Stomach smooth muscle (tissue), 2 donors: ENCODE measurements at regions not wholly inside any gene's neighbourhood (a gene's known extent, or its start where the extent isn't known, plus 50 kb on each side); places are given as distances from the start of the nearest gene placed in this dataset.

Experiments
- H3K27ac ChIP-seq: one replicate; pipeline ENCODE4 v1.7.0; 2013; ENCODE audit warnings: mild to moderate bottlenecking, low read length, inconsistent platforms
- H3K27me3 ChIP-seq, 2 donors: one replicate each; pipeline ENCODE4 v1.7.0; 2013; ENCODE audit warnings: low read length in 2 of 2; ENCODE audit not compliant: insufficient read depth in 2 of 2, control insufficient read depth in 1 of 2
- H3K36me3 ChIP-seq, 2 donors: one replicate each; pipeline ENCODE4 v1.7.0; 2013; ENCODE audit warnings: low read length in 2 of 2; ENCODE audit not compliant: control insufficient read depth in 2 of 2, insufficient read depth in 2 of 2
- H3K4me1 ChIP-seq: one replicate; pipeline ENCODE4 v1.7.0; 2013; ENCODE audit warnings: low read length; ENCODE audit not compliant: control insufficient read depth, insufficient read depth
- H3K4me3 ChIP-seq, 2 donors: one replicate each; pipeline ENCODE4 v1.7.0; 2013; ENCODE audit warnings: low read length in 2 of 2
- H3K9ac ChIP-seq, 2 donors: one replicate each; pipeline ENCODE4 v1.7.0; 2013; ENCODE audit warnings: low read length in 2 of 2, mild to moderate bottlenecking in 1 of 2
- H3K9me3 ChIP-seq, 2 donors: one replicate each; pipeline ENCODE4 v1.7.0; 2013; ENCODE audit warnings: low read length in 2 of 2; ENCODE audit not compliant: control insufficient read depth in 2 of 2
- donor health status: healthy.
- donor health status: Pancreatic carcinoma.

GRCh38 chr6:23097566-23097965 is 528.2 kb downstream of the HDGFL1 start:
- H3K9me3 ChIP-seq, result peaks cover 0 to 3% of the 10 kb centered on the region in 2 donors
- no peak overlapping the region for H3K27ac ChIP-seq
- no peak overlapping the region for H3K4me3 ChIP-seq
- no peak overlapping the region for H3K9ac ChIP-seq
- H3K4me1 ChIP-seq, result no peaks in the 10 kb centered on the region
- no peaks in the 10 kb centered on the region for H3K36me3 ChIP-seq
- H3K27me3 ChIP-seq, result no peaks in the 10 kb centered on the region

GRCh38 chr6:23106951-23107350 is 537.6 kb downstream of the HDGFL1 start:
- H3K27ac ChIP-seq, result no peak overlapping the region
- no peak overlapping the region for H3K9ac ChIP-seq
- H3K4me1 ChIP-seq, result no peaks in the 10 kb centered on the region
- H3K36me3 ChIP-seq, result no peaks in the 10 kb centered on the region
- H3K27me3 ChIP-seq, result no peaks in the 10 kb centered on the region
- peaks cover 0 to 2% of the 10 kb centered on the region in 2 donors for H3K9me3 ChIP-seq
- H3K4me3 ChIP-seq, result no peak overlapping the region

GRCh38 chr6:23111984-23112383 is 542.6 kb downstream of the HDGFL1 start:
- H3K36me3 ChIP-seq, result no peaks in the 10 kb centered on the region
- no peak overlapping the region for H3K9ac ChIP-seq
- no peak overlapping the region for H3K27ac ChIP-seq
- peaks cover 2 to 4% of the 10 kb centered on the region in 2 donors for H3K9me3 ChIP-seq
- no peaks in the 10 kb centered on the region for H3K4me1 ChIP-seq
- no peaks in the 10 kb centered on the region for H3K27me3 ChIP-seq
- no peak overlapping the region for H3K4me3 ChIP-seq

DNA sequence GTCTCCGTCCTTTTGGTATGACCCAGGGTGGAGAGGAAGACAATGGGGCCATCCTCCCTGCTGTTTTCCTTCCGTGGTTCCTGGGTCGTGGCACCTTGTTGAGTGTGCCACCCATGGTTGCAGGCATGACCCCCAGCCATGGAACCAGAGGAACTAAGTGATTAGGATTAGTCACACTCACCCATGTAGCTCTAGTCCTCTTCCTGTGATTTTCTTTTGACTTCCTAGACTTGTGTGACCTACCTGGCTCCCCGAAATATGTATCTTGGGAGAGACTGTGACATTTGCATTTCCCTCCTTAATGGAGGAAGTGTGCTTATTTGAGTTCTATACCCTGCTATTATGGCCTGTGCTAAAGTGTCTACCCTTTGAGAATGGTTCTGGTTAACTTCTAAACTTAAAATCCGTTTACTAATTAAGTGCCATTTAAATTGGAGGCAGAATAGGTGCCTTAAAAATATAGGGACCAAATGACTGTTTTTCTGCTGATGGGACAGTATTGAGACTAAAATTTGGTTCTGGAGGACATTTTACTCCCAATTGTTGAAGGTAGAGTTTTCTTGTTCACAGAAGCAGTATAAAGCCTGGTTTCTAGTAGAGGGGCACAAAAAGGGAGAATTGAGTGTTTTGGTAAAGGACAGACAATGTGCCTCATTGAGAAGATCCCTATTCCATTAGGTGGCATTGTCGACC is 545.6 kb downstream of the HDGFL1 start:
- H3K9me3 ChIP-seq, result peaks cover 2 to 4% of the 10 kb centered on the region in 2 donors
- H3K4me3 ChIP-seq, result no peak overlapping the region
- H3K27me3 ChIP-seq, result no peaks in the 10 kb centered on the region
- no peak overlapping the region for H3K27ac ChIP-seq
- no peaks in the 10 kb centered on the region for H3K4me1 ChIP-seq
- H3K36me3 ChIP-seq, result no peaks in the 10 kb centered on the region
- H3K9ac ChIP-seq, result no peak overlapping the region

DNA sequence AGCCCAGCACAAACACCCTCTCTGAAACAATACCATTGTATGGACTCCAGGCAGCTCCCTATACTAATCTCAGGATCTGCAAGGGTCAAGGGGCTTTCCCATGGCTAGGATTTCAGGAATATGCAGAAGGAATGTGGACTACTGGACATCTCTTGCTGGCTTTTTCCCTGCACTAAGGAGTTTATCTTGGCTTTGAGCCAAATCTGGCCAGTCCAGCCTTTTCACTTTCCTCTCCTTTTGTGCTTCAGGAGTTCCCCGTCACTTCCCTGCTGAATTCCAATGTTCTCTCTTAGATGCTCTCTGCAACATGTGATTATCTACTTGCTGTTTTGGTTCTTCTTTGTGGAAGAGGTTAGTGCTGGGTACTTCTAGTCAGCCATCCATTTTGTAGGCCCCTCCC is 568.2 kb downstream of the HDGFL1 start:
- Histone ChIP-seq H3K27ac (no peak overlapping the region), H3K36me3 (no peaks in the 10 kb centered on the region), H3K9me3 (peaks cover 0 to 7% of the 10 kb centered on the region in 2 donors), H3K9ac (no peak overlapping the region), H3K4me1 (no peaks in the 10 kb centered on the region), H3K27me3 (no peaks in the 10 kb centered on the region), H3K4me3 (no peak overlapping the region)

GRCh38 chr6:23140871-23141270 is 571.5 kb downstream of the HDGFL1 start:
- Histone ChIP-seq H3K36me3 (no peaks in the 10 kb centered on the region), H3K9ac (no peak overlapping the region), H3K27me3 (no peaks in the 10 kb centered on the region), H3K27ac (no peak overlapping the region), H3K9me3 (peaks cover 0 to 7% of the 10 kb centered on the region in 2 donors), H3K4me1 (no peaks in the 10 kb centered on the region), H3K4me3 (no peak overlapping the region)

DNA sequence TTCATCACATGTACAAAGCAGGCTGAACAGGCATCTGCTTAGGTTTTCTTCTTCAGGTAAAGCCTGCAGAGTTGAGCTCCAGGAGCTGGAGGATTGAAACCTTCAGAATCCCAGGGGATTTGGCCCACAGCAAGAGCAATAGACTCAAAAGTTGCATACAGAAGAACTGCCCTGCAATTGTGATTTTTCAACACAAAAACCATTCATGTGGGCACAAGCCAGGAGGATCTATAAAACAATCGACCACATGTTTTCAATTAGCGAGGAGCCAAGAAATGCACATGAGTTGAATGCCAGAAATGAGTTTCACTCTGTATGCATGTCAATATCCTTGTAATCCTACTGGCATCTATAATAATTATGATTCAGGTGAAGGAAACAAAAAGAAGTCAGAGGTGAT is 576.4 kb downstream of the HDGFL1 start:
- Histone ChIP-seq H3K36me3 (no peaks in the 10 kb centered on the region), H3K27ac (no peak overlapping the region), H3K9ac (no peak overlapping the region), H3K4me3 (no peak overlapping the region), H3K4me1 (no peaks in the 10 kb centered on the region), H3K9me3 (no peaks in the 10 kb centered on the region), H3K27me3 (no peaks in the 10 kb centered on the region)

DNA sequence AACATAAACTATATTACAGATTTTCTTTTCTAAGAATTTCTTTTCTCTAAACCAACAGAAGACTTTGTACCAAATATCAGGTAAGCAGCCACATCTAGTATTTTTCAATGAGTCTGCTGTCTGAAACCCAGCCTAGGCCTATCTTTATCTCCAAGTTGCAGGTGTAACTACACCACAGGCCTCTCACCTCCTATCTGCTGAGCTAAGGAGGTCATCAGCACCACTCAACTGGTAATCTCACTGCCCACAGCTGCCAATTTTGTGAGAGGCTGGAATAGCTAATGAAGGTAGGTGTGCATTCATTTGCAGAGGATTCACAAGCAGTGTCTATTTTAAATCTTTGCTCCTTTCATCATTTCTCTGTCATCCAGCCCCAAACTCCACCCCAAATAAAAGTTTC is 584.8 kb downstream of the HDGFL1 start:
- Histone ChIP-seq H3K4me1 (no peaks in the 10 kb centered on the region), H3K9ac (no peak overlapping the region), H3K9me3 (no peaks in the 10 kb centered on the region), H3K36me3 (no peaks in the 10 kb centered on the region), H3K27ac (no peak overlapping the region), H3K27me3 (no peaks in the 10 kb centered on the region), H3K4me3 (no peak overlapping the region)

DNA sequence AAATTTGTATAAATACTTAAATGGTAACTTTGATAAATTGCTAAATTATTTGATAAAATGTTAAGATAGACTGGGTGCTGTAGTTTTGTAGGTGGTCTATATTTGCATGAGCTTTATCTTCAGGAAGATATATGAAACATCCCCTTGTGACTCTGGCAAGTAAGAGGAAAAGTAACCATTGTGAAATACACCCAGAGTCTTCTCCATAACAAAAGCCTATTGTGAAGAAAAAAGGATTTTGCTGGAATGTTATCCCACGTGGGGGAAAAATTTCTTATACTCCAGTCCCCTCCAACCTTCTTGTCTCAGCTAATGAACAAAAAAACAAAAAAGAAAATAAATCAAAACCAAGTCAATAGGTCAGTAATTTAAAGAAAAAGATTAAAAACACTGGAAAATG is 600.7 kb downstream of the HDGFL1 start:
- no peaks in the 10 kb centered on the region for H3K9me3 ChIP-seq
- no peak overlapping the region for H3K27ac ChIP-seq
- H3K4me1 ChIP-seq, result no peaks in the 10 kb centered on the region
- no peak overlapping the region for H3K4me3 ChIP-seq
- no peaks in the 10 kb centered on the region for H3K27me3 ChIP-seq
- no peak overlapping the region for H3K9ac ChIP-seq
- H3K36me3 ChIP-seq, result no peaks in the 10 kb centered on the region

DNA sequence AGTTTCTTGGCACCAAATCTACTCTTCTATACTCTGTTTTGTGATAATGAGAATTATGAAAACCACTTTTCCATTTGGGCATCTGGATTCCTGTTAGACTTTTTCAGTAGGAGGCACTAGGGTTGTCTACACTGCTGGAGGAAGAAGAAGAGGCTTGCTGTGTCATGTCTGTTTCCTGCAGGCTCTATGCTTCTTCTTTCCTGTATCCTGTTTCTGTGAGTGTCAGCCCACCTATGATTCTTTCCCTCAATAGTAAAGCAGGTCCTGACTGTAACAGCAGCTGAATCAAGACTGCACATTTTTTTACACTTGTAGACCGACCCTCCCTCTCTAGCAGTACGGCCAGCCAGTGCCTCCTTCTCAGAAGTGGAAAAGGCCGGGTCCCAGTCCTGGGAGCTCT is 603.9 kb downstream of the HDGFL1 start:
- no peaks in the 10 kb centered on the region for H3K36me3 ChIP-seq
- H3K4me1 ChIP-seq, result no peaks in the 10 kb centered on the region
- no peak overlapping the region for H3K27ac ChIP-seq
- H3K9ac ChIP-seq, result no peak overlapping the region
- no peaks in the 10 kb centered on the region for H3K9me3 ChIP-seq
- no peak overlapping the region for H3K4me3 ChIP-seq
- no peaks in the 10 kb centered on the region for H3K27me3 ChIP-seq

DNA sequence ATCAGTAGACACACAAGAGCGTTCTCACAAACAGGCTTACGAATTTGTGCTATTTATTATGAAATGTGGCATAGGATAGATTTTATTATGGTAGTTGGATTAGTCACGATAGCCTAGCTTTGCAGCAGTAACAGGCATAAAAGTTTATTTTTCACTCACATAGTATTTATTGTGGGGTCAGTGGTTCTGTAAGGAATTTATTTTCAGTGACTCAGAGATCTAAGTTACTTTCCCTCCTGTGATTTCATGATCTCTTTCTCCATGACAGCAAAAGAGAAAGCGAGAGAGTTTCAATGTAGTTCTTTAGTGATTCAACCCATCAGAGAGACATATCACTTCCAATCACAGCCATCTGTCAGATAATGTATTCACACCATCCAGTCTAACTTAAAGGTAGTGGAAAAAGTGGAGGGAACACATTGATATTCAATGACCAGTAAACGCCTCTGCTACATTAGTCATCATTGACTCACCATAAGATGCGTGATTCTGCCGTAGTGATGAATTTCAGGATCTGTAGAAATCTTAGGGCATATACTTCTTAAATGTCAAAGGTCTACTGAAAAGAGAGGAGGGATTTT is 605.5 kb downstream of the HDGFL1 start:
- H3K4me1 ChIP-seq, result no peaks in the 10 kb centered on the region
- H3K4me3 ChIP-seq, result no peak overlapping the region
- no peaks in the 10 kb centered on the region for H3K36me3 ChIP-seq
- no peaks in the 10 kb centered on the region for H3K27me3 ChIP-seq
- no peak overlapping the region for H3K27ac ChIP-seq
- H3K9ac ChIP-seq, result no peak overlapping the region
- no peaks in the 10 kb centered on the region for H3K9me3 ChIP-seq
